D721Med (cell line): ENCODE measurements at regions not wholly inside any gene's neighbourhood (a gene's known extent, or its start where the extent isn't known, plus 50 kb on each side); places are given as distances from the start of the nearest gene placed in this dataset.
"Not testable (repeated sequence)": the region's sequence is repeated elsewhere in the genome, so short reads cannot be mapped to it uniquely, and the experiment has no call there.

ENCODE experiments used
- DNase-seq: peaks from one replicate; pipeline ENCODE4 v3.0.0; 2011; ENCODE audit warnings: low spot score; ENCODE audit not compliant: insufficient read length
- FAIRE-seq: peaks from 2 replicates; lab custom pipeline; 2011; peaks lifted over from hg19 to GRCh38; lab: Jason Lieb, UNC
- CTCF ChIP-seq: IDR thresholded peaks from 2 replicates; pipeline ENCODE4 v1.5.1; 2012; ENCODE audit warnings: mild to moderate bottlenecking, control low read depth; ENCODE audit not compliant: insufficient read depth; ENCODE audit errors: missing control alignments

GRCh38 chr18:22827741-22828140 is 105.4 kb upstream of the RBBP8 start:
- FAIRE-seq (peak; percentile 71), DNase-seq (no peak)
- no peak for TF ChIP-seq CTCF

GRCh38 chr18:22828171-22828570 is 105.0 kb upstream of the RBBP8 start:
- no peak for FAIRE-seq
- no peak for DNase-seq
- no peak for TF ChIP-seq CTCF

GRCh38 chr18:22828583-22828982 is 104.5 kb upstream of the RBBP8 start:
- not testable (repeated sequence) for FAIRE-seq, DNase-seq

GRCh38 chr18:22829781-22830180 is 103.3 kb upstream of the RBBP8 start:
- no peak for TF ChIP-seq CTCF
- DNase-seq: no peak
- FAIRE-seq: no peak

GRCh38 chr18:22830511-22830910 is 102.6 kb upstream of the RBBP8 start:
- FAIRE-seq: no peak
- DNase-seq: no peak
- no peak for TF ChIP-seq CTCF

GRCh38 chr18:22831441-22831904 is 101.7 kb upstream of the RBBP8 start:
- FAIRE-seq (no peak), DNase-seq (no peak)

GRCh38 chr18:22836932-22837331 is 96.2 kb upstream of the RBBP8 start:
- FAIRE-seq: peak; percentile 53
- DNase-seq: no peak
- no peak for TF ChIP-seq CTCF

More at GRCh38 chr18:22831441-22831904, 101.7 kb upstream of the RBBP8 start:
- no peak for TF ChIP-seq CTCF

- TF ChIP-seq CTCF: no peak
- FAIRE-seq: no peak
- DNase-seq: no peak
These were observed 94.9 kb upstream of the RBBP8 start for GRCh38 chr18:22838221-22838620.
